Skeletal muscle satellite cell (primary cell): ENCODE measurements at regions not wholly inside any gene's neighbourhood (a gene's known extent, or its start where the extent isn't known, plus 50 kb on each side); places are given as distances from the start of the nearest gene placed in this dataset.
"Not testable (repeated sequence)": the region's sequence is repeated elsewhere in the genome, so short reads cannot be mapped to it uniquely, and the experiment has no call there.

ENCODE experiments used
- H3K27me3 ChIP-seq: 2 replicates; pipeline ENCODE4 v1.7.0; 2013; ENCODE audit warnings: low read length; ENCODE audit not compliant: control insufficient read depth, insufficient read depth
- H3K36me3 ChIP-seq: 2 replicates; pipeline ENCODE4 v1.7.0; 2013; ENCODE audit warnings: mild to moderate bottlenecking, control low read depth, low read length; ENCODE audit not compliant: insufficient read depth
- H3K4me1 ChIP-seq: 2 replicates; pipeline ENCODE4 v1.7.0; 2013; ENCODE audit warnings: low read length; ENCODE audit not compliant: control insufficient read depth, insufficient read depth
- H3K4me2 ChIP-seq: 2 replicates; pipeline ENCODE4 v1.7.0; 2013; ENCODE audit warnings: mild to moderate bottlenecking, low read length
- H3K4me3 ChIP-seq: 2 replicates; pipeline ENCODE4 v1.7.0; 2013; ENCODE audit warnings: low read length
- H3K9ac ChIP-seq: 2 replicates; pipeline ENCODE4 v1.7.0; 2013; ENCODE audit warnings: mild to moderate bottlenecking, low read depth, low read length, moderate library complexity
- H3K9me3 ChIP-seq: replicated peaks from 2 replicates; pipeline ENCODE4 v1.7.0; 2013; ENCODE audit warnings: mild to moderate bottlenecking, control low read depth, low read length

DNA sequence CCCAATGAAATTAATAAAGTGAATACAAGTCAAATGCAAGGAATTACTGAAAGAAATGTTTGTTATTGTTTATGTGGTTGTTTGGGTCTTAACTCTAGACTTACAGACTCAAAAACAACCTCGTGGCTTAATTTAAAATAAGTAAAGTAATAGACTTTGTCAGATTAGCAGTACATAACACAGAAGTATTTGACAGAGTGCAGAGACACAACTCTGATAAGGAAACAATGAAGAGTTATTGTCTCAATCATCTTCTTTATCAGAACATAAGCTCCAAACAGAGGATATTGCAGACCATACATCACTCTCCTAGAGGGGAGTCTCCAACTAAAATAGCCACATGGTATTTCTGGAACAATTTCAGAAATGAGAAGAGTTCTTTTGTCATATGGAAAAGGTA lies 487.7 kb upstream of the HS3ST5 start:
- Histone ChIP-seq H3K4me2 (no peak overlapping the region), H3K9ac (no peak overlapping the region), H3K4me3 (no peak overlapping the region), H3K27me3 (no peaks in the 10 kb centered on the region), H3K36me3 (no peaks in the 10 kb centered on the region), H3K9me3 (no peaks in the 10 kb centered on the region), H3K4me1 (no peaks in the 10 kb centered on the region)

DNA sequence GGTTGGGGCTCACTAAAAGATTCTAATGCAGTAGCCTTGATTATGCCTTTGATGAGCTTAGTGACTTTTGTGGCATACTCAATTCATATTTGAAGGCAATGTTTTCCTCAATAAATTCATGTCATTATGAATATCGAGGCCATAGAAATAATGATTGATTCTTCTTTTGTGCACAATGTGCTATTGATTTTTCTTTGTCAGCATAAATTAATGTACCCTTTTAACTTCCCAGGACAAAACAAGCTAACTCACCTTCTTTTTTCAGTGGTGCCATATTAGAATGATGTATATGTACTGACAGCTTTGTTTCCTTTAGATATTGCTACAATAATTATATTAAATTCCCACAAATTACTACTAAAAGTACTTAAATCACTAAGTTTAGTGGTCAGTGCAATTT lies 484.3 kb upstream of the HS3ST5 start:
- Histone ChIP-seq H3K4me3 (no peak overlapping the region), H3K27me3 (no peaks in the 10 kb centered on the region), H3K4me2 (no peak overlapping the region), H3K9me3 (no peaks in the 10 kb centered on the region), H3K9ac (no peak overlapping the region), H3K36me3 (no peaks in the 10 kb centered on the region), H3K4me1 (no peaks in the 10 kb centered on the region)

DNA sequence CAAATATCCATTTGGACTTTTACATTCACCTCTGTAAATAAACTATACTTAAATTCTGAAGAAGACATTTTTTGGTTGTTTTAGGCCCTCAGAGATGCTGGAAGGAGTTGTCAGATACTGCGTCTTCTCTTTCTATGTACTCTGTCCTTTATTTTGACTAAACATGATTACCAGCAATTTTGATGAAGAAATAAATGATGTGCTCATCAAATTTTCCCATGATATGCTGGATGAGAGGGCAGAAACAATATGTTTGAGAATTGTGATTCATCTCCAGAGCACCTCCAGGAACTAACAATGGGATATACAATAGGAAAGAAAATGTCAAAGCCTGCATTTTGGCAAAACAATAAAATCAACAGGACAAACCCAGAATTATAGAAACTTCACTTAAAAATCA lies 481.6 kb upstream of the HS3ST5 start:
- Histone ChIP-seq H3K4me3 (no peak overlapping the region), H3K27me3 (no peaks in the 10 kb centered on the region), H3K4me2 (no peak overlapping the region), H3K9ac (no peak overlapping the region), H3K36me3 (no peaks in the 10 kb centered on the region), H3K9me3 (no peaks in the 10 kb centered on the region), H3K4me1 (no peaks in the 10 kb centered on the region)

GRCh38 chr6:114816678-114817077 lies 473.9 kb upstream of the HS3ST5 start:
- H3K4me1 ChIP-seq = no peaks in the 10 kb centered on the region
- no peak overlapping the region for H3K9ac ChIP-seq
- H3K4me2 ChIP-seq = no peak overlapping the region
- H3K27me3 ChIP-seq = no peaks in the 10 kb centered on the region
- H3K9me3 ChIP-seq = no peaks in the 10 kb centered on the region
- H3K36me3 ChIP-seq = no peaks in the 10 kb centered on the region
- H3K4me3 ChIP-seq = no peak overlapping the region

- Histone ChIP-seq H3K9me3 (no peaks in the 10 kb centered on the region), H3K4me2 (no peak overlapping the region), H3K4me1 (no peaks in the 10 kb centered on the region), H3K4me3 (no peak overlapping the region), H3K36me3 (no peaks in the 10 kb centered on the region), H3K27me3 (no peaks in the 10 kb centered on the region), H3K9ac (no peak overlapping the region)
Observed at GRCh38 chr6:114810468-114810867, 467.6 kb upstream of the HS3ST5 start.

GRCh38 chr6:114805426-114805825 lies 462.6 kb upstream of the HS3ST5 start:
- not testable (repeated sequence) for H3K36me3 ChIP-seq, H3K9me3 ChIP-seq, H3K9ac ChIP-seq, H3K27me3 ChIP-seq, H3K4me2 ChIP-seq, H3K4me1 ChIP-seq, H3K4me3 ChIP-seq

- H3K9me3 ChIP-seq = no peaks in the 10 kb centered on the region
- H3K36me3 ChIP-seq = no peaks in the 10 kb centered on the region
- H3K4me3 ChIP-seq = no peak overlapping the region
- H3K27me3 ChIP-seq = no peaks in the 10 kb centered on the region
- H3K4me1 ChIP-seq = no peaks in the 10 kb centered on the region
- H3K4me2 ChIP-seq = no peak overlapping the region
- no peak overlapping the region for H3K9ac ChIP-seq
Observed at GRCh38 chr6:114796576-114796975, 453.8 kb upstream of the HS3ST5 start.

- Histone ChIP-seq H3K4me3 (no peak overlapping the region), H3K4me2 (no peak overlapping the region), H3K9me3 (no peaks in the 10 kb centered on the region), H3K9ac (no peak overlapping the region), H3K27me3 (no peaks in the 10 kb centered on the region), H3K4me1 (no peaks in the 10 kb centered on the region), H3K36me3 (no peaks in the 10 kb centered on the region)
Observed at GRCh38 chr6:114793428-114793827, 450.6 kb upstream of the HS3ST5 start.

DNA sequence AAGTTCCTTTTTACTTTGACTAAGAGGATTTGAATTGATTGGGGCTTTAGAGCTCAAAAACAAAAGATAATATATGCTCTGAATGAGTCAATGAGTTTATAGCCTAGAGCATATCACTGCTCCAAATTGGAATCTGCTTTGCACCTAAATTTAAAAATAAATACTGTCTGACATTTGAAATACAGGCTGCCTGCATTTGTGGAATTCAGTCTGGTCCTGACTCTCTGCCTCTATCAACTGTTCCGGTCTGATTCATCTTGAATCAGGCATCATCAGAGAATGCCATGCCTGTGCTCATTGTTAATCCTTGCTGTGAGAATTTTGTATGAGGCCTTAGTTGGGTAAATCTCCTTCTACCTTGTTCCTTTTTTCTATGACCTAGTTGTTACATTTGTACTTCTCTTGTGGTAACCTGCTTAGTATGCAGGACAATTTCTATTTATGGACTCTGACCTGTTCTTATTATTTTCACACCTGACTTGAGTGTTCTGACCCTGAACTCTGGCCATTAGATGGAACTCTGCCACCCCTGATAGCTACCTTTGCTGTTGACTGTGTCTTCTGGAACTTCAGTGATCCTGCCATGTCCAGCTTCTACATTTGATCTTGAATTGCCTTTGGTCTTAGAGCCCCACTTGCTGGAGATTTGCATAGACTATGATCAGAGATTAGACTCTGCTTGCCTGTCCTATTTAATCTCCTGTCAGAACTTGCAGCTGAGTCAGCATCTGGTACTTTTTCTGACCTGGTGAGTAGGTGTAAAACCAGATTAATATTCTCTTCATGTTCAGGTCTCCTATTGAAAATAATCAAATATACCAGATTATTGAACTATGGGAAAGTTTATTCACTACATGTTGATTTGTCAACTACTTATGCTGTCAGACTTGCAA lies 442.7 kb upstream of the HS3ST5 start:
- Histone ChIP-seq H3K4me3 (no peak overlapping the region), H3K27me3 (no peaks in the 10 kb centered on the region), H3K9ac (no peak overlapping the region), H3K36me3 (no peaks in the 10 kb centered on the region), H3K9me3 (peaks cover 5% of the 10 kb centered on the region), H3K4me1 (no peaks in the 10 kb centered on the region), H3K4me2 (no peak overlapping the region)

DNA sequence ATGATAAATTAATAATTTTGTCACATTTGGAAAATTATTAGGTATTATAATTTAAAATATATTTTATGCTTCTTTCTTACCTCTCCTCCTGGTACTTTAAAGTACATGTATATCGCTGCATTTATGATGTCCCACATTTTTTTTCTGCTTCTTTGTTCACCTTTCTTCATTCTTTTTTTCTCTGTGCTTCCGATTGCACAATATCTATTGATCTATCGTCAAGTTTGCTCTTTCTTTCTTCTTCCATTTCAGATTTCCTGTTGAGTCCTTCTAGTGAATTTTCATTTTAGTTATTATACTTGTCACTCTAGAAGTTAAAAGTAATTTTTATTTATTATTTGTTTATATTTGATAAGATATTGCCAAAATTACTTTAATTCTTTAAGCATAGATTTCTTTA lies 441.0 kb upstream of the HS3ST5 start:
- no peak overlapping the region for H3K9ac ChIP-seq
- no peak overlapping the region for H3K4me3 ChIP-seq

GRCh38 chr6:114783083-114783482 lies 440.3 kb upstream of the HS3ST5 start:
- no peak overlapping the region for H3K4me3 ChIP-seq
- peaks cover 5% of the 10 kb centered on the region for H3K9me3 ChIP-seq
- no peaks in the 10 kb centered on the region for H3K36me3 ChIP-seq
- H3K4me1 ChIP-seq = no peaks in the 10 kb centered on the region
- H3K9ac ChIP-seq = no peak overlapping the region
- no peaks in the 10 kb centered on the region for H3K27me3 ChIP-seq
- no peak overlapping the region for H3K4me2 ChIP-seq

More for the DNA sequence above, 441.0 kb upstream of the HS3ST5 start:
- Histone ChIP-seq H3K36me3 (no peaks in the 10 kb centered on the region), H3K4me1 (no peaks in the 10 kb centered on the region), H3K9me3 (peaks cover 5% of the 10 kb centered on the region), H3K27me3 (no peaks in the 10 kb centered on the region), H3K4me2 (no peak overlapping the region)

DNA sequence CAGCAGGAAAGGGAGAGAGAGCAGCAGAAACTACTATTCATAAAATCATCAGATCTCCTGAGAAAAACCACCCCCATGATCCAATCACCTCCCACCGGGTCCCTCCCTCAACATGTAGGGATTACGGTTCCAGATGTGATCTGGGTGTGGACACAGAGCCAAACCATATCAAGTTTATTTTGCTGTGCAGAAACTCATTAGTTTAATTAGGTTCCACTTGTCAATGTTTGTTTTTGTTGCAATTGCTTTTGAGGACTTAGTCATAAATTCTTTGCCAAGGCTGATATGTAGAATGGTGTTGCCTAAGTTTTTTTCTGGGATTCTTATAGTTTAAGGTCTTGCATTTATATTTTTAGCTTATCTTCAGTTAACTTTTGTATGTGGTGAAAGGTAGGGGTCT lies 422.0 kb upstream of the HS3ST5 start:
- H3K9ac ChIP-seq = no peak overlapping the region
- no peak overlapping the region for H3K4me3 ChIP-seq
- no peaks in the 10 kb centered on the region for H3K9me3 ChIP-seq
- H3K36me3 ChIP-seq = no peaks in the 10 kb centered on the region
- H3K4me2 ChIP-seq = no peak overlapping the region
- H3K4me1 ChIP-seq = no peaks in the 10 kb centered on the region
- H3K27me3 ChIP-seq = no peaks in the 10 kb centered on the region
